ENCODE measurements at regions not wholly inside any gene's neighbourhood (a gene's known extent, or its start where the extent isn't known, plus 50 kb on each side); places are given as distances from the start of the nearest gene placed in this dataset.

GRCh38 chr1:29584776-29585175 lies 348.5 kb downstream of the PTPRU start (continued):
- TF ChIP-seq ZBTB33 (IDR thresholded peaks at IDR 0.05) (no peak), WRNIP1 (IDR thresholded peaks at IDR 0.05; ENCODE audit: borderline replicate concordance, low read depth, low read length) (no peak), ESRRA (IDR thresholded peaks at IDR 0.05; ENCODE audit: low read length) (no peak), GABPA (IDR thresholded peaks at IDR 0.05; ENCODE audit: low read depth) (no peak), TCF3 (IDR thresholded peaks at IDR 0.05; ENCODE audit: borderline replicate concordance, insufficient read depth, low read depth, low read length) (no peak)

DNA sequence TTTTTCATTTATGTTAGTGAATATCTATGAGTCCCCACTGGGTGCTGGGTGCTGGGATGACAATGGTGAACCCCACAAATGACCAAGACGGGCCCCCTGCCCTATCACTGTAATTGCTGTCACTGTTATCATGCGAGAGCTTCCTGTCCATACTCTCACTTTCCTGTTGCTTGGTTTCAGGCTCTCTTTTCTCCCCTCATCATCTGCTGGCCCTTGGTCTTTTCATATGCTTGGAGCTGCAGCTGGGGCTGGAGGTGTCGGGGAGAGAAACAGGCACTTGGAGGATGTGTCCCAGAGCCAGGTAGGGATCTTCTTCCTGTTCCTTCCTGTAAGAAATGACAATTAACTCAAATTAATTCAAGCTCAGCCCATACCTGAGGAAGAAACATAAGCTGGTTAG lies 348.0 kb downstream of the PTPRU start:
- no peaks in the 10 kb centered on the region for H3K79me2 ChIP-seq (ENCODE audit: control insufficient read depth, insufficient read depth, low read length)
- H3K9ac ChIP-seq (ENCODE audit: control insufficient read depth, insufficient read depth, low read length): no peak overlapping the region
- BruUV-seq (replicated peaks): no TSS peak
- no peaks in the 10 kb centered on the region for H4K20me1 ChIP-seq (ENCODE audit: control insufficient read depth, insufficient read depth)
- CTCF ChIA-PET: no interaction called here
- no peak overlapping the region for H3K27ac ChIP-seq (ENCODE audit: control insufficient read depth, insufficient read depth)
- no peak for ATAC-seq
- no peaks in the 10 kb centered on the region for H3K4me1 ChIP-seq (ENCODE audit: control insufficient read depth, insufficient read depth, low read length)
- H3K27me3 ChIP-seq (replicated peaks in 1 of 2; ENCODE audit: control insufficient read depth in 2 of 2, insufficient read depth in 2 of 2, low read length in 1 of 2): peaks cover 0 to 1% of the 10 kb centered on the region in 2 experiments; a peak in 3 of 4 replicates
- RAD21 ChIA-PET (ENCODE audit: unreplicated experiment): no interaction called here
- no peaks in the 10 kb centered on the region for H3K36me3 ChIP-seq (ENCODE audit: control insufficient read depth in 2 of 2, insufficient read depth in 2 of 2, low read length in 1 of 2)
- POLR2A ChIA-PET: no interaction called here
- in situ Hi-C loops (cut with MboI): no loop called here
- no peaks in the 10 kb centered on the region for H3K9me3 ChIP-seq (replicated peaks; ENCODE audit: control insufficient read depth, insufficient read depth, low read length)
- no peak overlapping the region for H3K4me3 ChIP-seq
- 23% methylated on average over 3 of the region's 3 CpGs for WGBS (ENCODE audit: insufficient coverage, insufficient replicate concordance, low lambda C conversion rate, missing lambda C conversion rate)
- no peak for DNase-seq (ENCODE audit: low read depth, low spot score)
- FAIRE-seq: no peak
- SMC1A ChIA-PET (ENCODE audit: uncharacterized antibody, unreplicated experiment): no interaction called here
- H2AFZ ChIP-seq (ENCODE audit: control insufficient read depth, low read depth, low read length): no peak overlapping the region
- intact Hi-C loops (cut with micrococcal nuclease; ENCODE audit: unreplicated experiment): no loop called here
- no peak overlapping the region for H3K4me2 ChIP-seq (ENCODE audit: control insufficient read depth, insufficient read depth)
- no peak for TF ChIP-seq POU2F2 (IDR thresholded peaks at IDR 0.05; ENCODE audit: borderline replicate concordance, low read depth, low read length)
- TF ChIP-seq BCL11A (IDR thresholded peaks at IDR 0.05; ENCODE audit: low read depth, low read length): no peak
- TF ChIP-seq POLR2A (IDR thresholded peaks at IDR 0.05; ENCODE audit: low read depth, low read length): no peak
- no peak for TF ChIP-seq GATAD2B (conservative IDR thresholded peaks at IDR 0.05; ENCODE audit: low read depth)
- TF ChIP-seq ZNF24 (IDR thresholded peaks at IDR 0.05): no peak
- TF ChIP-seq IKZF2 (IDR thresholded peaks at IDR 0.05): no peak
- TF ChIP-seq, protein P1, sequence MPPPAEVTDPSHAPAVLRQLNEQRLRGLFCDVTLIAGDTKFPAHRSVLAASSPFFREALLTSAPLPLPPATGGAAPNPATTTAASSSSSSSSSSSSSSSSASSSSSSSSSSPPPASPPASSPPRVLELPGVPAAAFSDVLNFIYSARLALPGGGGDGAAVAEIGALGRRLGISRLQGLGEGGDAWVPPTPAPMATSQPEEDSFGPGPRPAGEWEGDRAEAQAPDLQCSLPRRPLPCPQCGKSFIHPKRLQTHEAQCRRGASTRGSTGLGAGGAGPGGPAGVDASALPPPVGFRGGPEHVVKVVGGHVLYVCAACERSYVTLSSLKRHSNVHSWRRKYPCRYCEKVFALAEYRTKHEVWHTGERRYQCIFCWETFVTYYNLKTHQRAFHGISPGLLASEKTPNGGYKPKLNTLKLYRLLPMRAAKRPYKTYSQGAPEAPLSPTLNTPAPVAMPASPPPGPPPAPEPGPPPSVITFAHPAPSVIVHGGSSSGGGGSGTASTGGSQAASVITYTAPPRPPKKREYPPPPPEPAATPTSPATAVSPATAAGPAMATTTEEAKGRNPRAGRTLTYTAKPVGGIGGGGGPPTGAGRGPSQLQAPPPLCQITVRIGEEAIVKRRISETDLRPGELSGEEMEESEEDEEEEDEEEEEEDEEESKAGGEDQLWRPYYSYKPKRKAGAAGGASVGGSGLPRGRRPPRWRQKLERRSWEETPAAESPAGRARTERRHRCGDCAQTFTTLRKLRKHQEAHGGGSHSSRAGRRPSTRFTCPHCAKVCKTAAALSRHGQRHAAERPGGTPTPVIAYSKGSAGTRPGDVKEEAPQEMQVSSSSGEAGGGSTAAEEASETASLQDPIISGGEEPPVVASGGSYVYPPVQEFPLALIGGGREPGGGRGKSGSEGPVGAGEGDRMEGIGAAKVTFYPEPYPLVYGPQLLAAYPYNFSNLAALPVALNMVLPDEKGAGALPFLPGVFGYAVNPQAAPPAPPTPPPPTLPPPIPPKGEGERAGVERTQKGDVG (CRISPR knock-in tag; IDR thresholded peaks at IDR 0.05): no peak
- no peak for TF ChIP-seq ZZZ3 (IDR thresholded peaks at IDR 0.05; ENCODE audit: control insufficient read depth, insufficient read length, low read depth)
- no peak for TF ChIP-seq ATF2 (IDR thresholded peaks at IDR 0.05; ENCODE audit: low read length)
- no peak for TF ChIP-seq SMC3 (IDR thresholded peaks at IDR 0.05; ENCODE audit: borderline replicate concordance, low read length)
- TF ChIP-seq BHLHE40 (IDR thresholded peaks at IDR 0.05; ENCODE audit: borderline replicate concordance in 1 of 2, low read depth in 2 of 2, low read length in 1 of 2): no peak
- TF ChIP-seq, protein P2, sequence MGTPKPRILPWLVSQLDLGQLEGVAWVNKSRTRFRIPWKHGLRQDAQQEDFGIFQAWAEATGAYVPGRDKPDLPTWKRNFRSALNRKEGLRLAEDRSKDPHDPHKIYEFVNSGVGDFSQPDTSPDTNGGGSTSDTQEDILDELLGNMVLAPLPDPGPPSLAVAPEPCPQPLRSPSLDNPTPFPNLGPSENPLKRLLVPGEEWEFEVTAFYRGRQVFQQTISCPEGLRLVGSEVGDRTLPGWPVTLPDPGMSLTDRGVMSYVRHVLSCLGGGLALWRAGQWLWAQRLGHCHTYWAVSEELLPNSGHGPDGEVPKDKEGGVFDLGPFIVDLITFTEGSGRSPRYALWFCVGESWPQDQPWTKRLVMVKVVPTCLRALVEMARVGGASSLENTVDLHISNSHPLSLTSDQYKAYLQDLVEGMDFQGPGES (IDR thresholded peaks at IDR 0.05): no peak
- TF ChIP-seq NR2F1 (conservative IDR thresholded peaks at IDR 0.05): no peak
- no peak for TF ChIP-seq CREM (IDR thresholded peaks at IDR 0.05; ENCODE audit: low read depth)
